ENCODE measurements at regions not wholly inside any gene's neighbourhood (a gene's known extent, or its start where the extent isn't known, plus 50 kb on each side); places are given as distances from the start of the nearest gene placed in this dataset.

DNA sequence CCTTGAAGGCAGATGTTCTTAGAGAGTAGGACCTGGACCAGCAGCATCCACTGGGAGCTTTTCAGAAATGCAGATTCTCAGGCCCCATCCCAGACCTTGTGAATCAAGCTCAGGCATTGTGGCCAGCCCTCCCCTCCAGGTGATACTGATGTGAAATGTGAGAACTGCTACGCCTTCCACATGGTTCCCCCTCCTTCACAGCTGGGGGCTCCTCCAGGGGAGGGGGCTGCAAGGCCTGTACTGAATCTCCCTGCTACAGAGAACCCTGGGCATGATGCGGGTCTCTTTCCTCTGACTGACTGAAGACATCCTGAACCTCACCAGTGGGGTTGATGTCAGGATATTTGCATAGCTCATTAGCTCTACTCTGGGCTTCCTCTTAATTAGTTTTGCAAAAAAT, 141.8 kb upstream of the CSF3R start:
- H3K4me3 ChIP-seq (ENCODE audit: low read depth, low read length, poor library complexity, severe bottlenecking), result no peak overlapping the region
- no peak for DNase-seq (ENCODE audit: low spot score)
- H3K4me1 ChIP-seq (ENCODE audit: insufficient read depth, low read length, poor library complexity, severe bottlenecking), result no peaks in the 10 kb centered on the region
- H3K27ac ChIP-seq (ENCODE audit: low read depth, low read length, poor library complexity, severe bottlenecking), result no peak overlapping the region
- peaks cover 49% of the 10 kb centered on the region for H3K27me3 ChIP-seq (replicated peaks; ENCODE audit: insufficient read depth, low read depth, low read length, poor library complexity)
- H3K9me3 ChIP-seq (ENCODE audit: low read depth, low read length, poor library complexity, severe bottlenecking), result no peaks in the 10 kb centered on the region
- intact Hi-C loops (cut with micrococcal nuclease; ENCODE audit: unreplicated experiment), result no loop called here
- TF ChIP-seq, protein P1, sequence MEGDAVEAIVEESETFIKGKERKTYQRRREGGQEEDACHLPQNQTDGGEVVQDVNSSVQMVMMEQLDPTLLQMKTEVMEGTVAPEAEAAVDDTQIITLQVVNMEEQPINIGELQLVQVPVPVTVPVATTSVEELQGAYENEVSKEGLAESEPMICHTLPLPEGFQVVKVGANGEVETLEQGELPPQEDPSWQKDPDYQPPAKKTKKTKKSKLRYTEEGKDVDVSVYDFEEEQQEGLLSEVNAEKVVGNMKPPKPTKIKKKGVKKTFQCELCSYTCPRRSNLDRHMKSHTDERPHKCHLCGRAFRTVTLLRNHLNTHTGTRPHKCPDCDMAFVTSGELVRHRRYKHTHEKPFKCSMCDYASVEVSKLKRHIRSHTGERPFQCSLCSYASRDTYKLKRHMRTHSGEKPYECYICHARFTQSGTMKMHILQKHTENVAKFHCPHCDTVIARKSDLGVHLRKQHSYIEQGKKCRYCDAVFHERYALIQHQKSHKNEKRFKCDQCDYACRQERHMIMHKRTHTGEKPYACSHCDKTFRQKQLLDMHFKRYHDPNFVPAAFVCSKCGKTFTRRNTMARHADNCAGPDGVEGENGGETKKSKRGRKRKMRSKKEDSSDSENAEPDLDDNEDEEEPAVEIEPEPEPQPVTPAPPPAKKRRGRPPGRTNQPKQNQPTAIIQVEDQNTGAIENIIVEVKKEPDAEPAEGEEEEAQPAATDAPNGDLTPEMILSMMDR (conservative IDR thresholded peaks at IDR 0.05; ENCODE audit: low read depth, low read length), result no peak
- TF ChIP-seq EZH2 (IDR thresholded peaks at IDR 0.05; ENCODE audit: borderline replicate concordance, low read depth, low read length, poor library complexity, severe bottlenecking), result no peak
- BruUV-seq (replicated peaks), result no TSS peak
- no peaks in the 10 kb centered on the region for H3K36me3 ChIP-seq (ENCODE audit: insufficient read depth, low read length, poor library complexity, severe bottlenecking)
- ChIA-PET POLR2A (ENCODE audit: low non-redundant PET) (no interaction called here), CTCF (no interaction called here)

DNA sequence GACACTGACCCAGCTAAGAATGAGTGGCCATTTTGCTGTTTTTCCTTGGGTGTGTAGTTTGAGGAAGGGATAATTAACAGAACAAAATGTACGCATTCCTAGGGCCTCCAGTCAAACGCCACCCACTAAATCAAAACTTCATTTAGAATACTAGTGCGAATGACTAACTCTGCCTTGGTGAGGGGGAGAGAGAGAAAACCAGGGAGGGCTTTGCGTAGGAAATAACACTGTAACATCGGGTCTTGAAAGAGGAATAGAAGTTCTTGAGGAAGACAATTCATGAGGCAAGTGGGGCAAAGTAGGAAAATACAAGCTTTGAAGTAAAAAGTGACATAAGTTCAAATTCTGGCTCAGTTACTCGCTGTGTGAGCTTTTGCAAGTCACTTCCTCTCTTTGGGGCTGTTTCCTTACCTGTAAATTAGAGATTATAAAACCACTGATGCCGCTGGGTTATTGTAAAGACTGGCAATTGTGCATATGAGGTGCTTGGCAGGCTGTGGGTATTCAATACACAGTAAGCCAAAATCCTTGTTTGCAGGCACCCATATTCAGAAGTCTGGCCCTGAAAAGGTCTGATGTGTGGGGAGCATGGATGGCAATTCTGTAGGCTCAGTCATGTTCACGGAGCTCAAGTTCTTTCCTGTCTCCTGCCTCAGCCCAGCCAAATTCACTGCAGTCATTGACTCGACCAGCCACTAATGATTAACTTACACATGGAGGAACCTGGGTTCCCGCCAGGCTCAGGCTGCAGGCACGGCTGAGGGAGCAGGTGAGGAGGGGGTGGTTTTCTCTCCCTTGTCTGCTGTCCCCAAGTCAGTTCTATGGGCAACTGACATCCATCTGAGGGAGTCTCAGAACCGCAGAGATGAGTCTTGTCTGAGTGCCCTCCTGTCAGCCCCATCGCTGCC, 140.3 kb upstream of the CSF3R start:
- no TSS peak for BruUV-seq (replicated peaks)
- ChIA-PET POLR2A (ENCODE audit: low non-redundant PET) (no interaction called here), CTCF (no interaction called here)
- peaks cover 46% of the 10 kb centered on the region for H3K27me3 ChIP-seq (replicated peaks; ENCODE audit: insufficient read depth, low read depth, low read length, poor library complexity)
- no peak overlapping the region for H3K4me3 ChIP-seq (ENCODE audit: low read depth, low read length, poor library complexity, severe bottlenecking)
- no peaks in the 10 kb centered on the region for H3K9me3 ChIP-seq (ENCODE audit: low read depth, low read length, poor library complexity, severe bottlenecking)
- no peak for TF ChIP-seq EZH2 (IDR thresholded peaks at IDR 0.05; ENCODE audit: borderline replicate concordance, low read depth, low read length, poor library complexity, severe bottlenecking)
- TF ChIP-seq, protein P1 (conservative IDR thresholded peaks at IDR 0.05; ENCODE audit: low read depth, low read length), result no peak
- H3K27ac ChIP-seq (ENCODE audit: low read depth, low read length, poor library complexity, severe bottlenecking), result no peak overlapping the region
- no peaks in the 10 kb centered on the region for H3K36me3 ChIP-seq (ENCODE audit: insufficient read depth, low read length, poor library complexity, severe bottlenecking)
- intact Hi-C loops (cut with micrococcal nuclease; ENCODE audit: unreplicated experiment), result no loop called here
- H3K4me1 ChIP-seq (ENCODE audit: insufficient read depth, low read length, poor library complexity, severe bottlenecking), result no peaks in the 10 kb centered on the region
- no peak for DNase-seq (ENCODE audit: low spot score)

DNA sequence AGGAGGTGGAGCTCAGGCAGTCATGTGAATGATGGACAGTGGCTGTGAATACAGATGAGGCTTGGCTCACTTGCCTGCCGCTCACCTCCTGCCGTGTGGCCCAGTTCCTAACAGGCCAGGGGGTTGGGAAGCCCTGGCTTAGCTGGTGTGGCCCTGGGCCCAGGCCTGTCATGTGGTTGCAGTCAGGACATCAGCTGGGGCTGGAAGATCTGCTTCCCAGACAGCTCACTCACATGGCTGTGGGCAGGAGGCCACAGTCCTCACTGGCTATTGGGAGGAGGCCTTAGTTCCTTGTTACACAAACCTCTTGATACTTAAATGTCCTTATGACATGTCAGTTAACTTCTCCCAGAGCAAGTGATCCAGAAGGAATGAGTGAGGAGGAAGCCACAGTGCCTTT, 138.8 kb upstream of the CSF3R start:
- POLR2A ChIA-PET (ENCODE audit: low non-redundant PET), result no interaction called here

More for the DNA sequence above, 138.8 kb upstream of the CSF3R start:
- H3K9me3 ChIP-seq (ENCODE audit: low read depth, low read length, poor library complexity, severe bottlenecking), result no peaks in the 10 kb centered on the region
- no peak overlapping the region for H3K27ac ChIP-seq (ENCODE audit: low read depth, low read length, poor library complexity, severe bottlenecking)
- DNase-seq (ENCODE audit: low spot score), result no peak
- no peak overlapping the region for H3K4me3 ChIP-seq (ENCODE audit: low read depth, low read length, poor library complexity, severe bottlenecking)
- CTCF ChIA-PET, result no interaction called here
- intact Hi-C loops (cut with micrococcal nuclease; ENCODE audit: unreplicated experiment), result no loop called here
- no peaks in the 10 kb centered on the region for H3K36me3 ChIP-seq (ENCODE audit: insufficient read depth, low read length, poor library complexity, severe bottlenecking)
- no peaks in the 10 kb centered on the region for H3K4me1 ChIP-seq (ENCODE audit: insufficient read depth, low read length, poor library complexity, severe bottlenecking)
- no peak for TF ChIP-seq EZH2 (IDR thresholded peaks at IDR 0.05; ENCODE audit: borderline replicate concordance, low read depth, low read length, poor library complexity, severe bottlenecking)
- TF ChIP-seq, protein P1 (conservative IDR thresholded peaks at IDR 0.05; ENCODE audit: low read depth, low read length), result no peak
- H3K27me3 ChIP-seq (replicated peaks; ENCODE audit: insufficient read depth, low read depth, low read length, poor library complexity), result peaks cover 32% of the 10 kb centered on the region
- BruUV-seq (replicated peaks), result no TSS peak

Data from A673 (cell line).